HG03175 (cell line): ENCODE measurements at regions not wholly inside any gene's neighbourhood (a gene's known extent, or its start where the extent isn't known, plus 50 kb on each side); places are given as distances from the start of the nearest gene placed in this dataset.
"Not testable (repeated sequence)": the region's sequence is repeated elsewhere in the genome, so short reads cannot be mapped to it uniquely, and the experiment has no call there.

Experiments
- ATAC-seq: cut with Tn5 transposase; IDR thresholded peaks from one replicate; pipeline ENCODE4 v1.9.1; 2021; ENCODE audit warnings: mild to moderate bottlenecking, moderate library complexity; ENCODE audit not compliant: unreplicated experiment

- no peak for ATAC-seq
Measured at GRCh38 chr3:162702768-162703385, 1206.3 kb downstream of the OTOL1 start.

- no peak for ATAC-seq
Measured at GRCh38 chr3:162704238-162704637, 1207.6 kb downstream of the OTOL1 start.

GRCh38 chr3:162704799-162705385 lies 1208.3 kb downstream of the OTOL1 start:
- no peak for ATAC-seq

- not testable (repeated sequence) for ATAC-seq
Measured at GRCh38 chr3:162708394-162708793, 1211.8 kb downstream of the OTOL1 start.

- not testable (repeated sequence) for ATAC-seq
Measured at GRCh38 chr3:162708942-162709706, 1212.5 kb downstream of the OTOL1 start.

- ATAC-seq, result no peak
Measured at GRCh38 chr3:162710332-162711112, 1213.9 kb downstream of the OTOL1 start.

- not testable (repeated sequence) for ATAC-seq
Measured at GRCh38 chr3:162717074-162717473, 1220.5 kb downstream of the OTOL1 start.

- ATAC-seq, result no peak
Measured at GRCh38 chr3:162718697-162719096, 1222.1 kb downstream of the OTOL1 start.

GRCh38 chr3:162719684-162720341 lies 1223.2 kb downstream of the OTOL1 start:
- ATAC-seq, result no peak

- ATAC-seq, result no peak
Measured at GRCh38 chr3:162721736-162722135, 1225.1 kb downstream of the OTOL1 start.

GRCh38 chr3:162722337-162722736 lies 1225.7 kb downstream of the OTOL1 start:
- ATAC-seq, result no peak

- not testable (repeated sequence) for ATAC-seq
Measured at GRCh38 chr3:162722796-162723195, 1226.2 kb downstream of the OTOL1 start.

- ATAC-seq, result no peak
Measured at GRCh38 chr3:162729686-162730085, 1233.1 kb downstream of the OTOL1 start.

- ATAC-seq, result not testable (repeated sequence)
Measured at GRCh38 chr3:162731961-162732360, 1235.4 kb downstream of the OTOL1 start.

GRCh38 chr3:162738784-162739183 lies 1242.2 kb downstream of the OTOL1 start:
- ATAC-seq, result no peak

GRCh38 chr3:162740941-162741596 lies 1244.5 kb downstream of the OTOL1 start:
- no peak for ATAC-seq

- no peak for ATAC-seq
Measured at GRCh38 chr3:162742159-162742717, 1245.6 kb downstream of the OTOL1 start.

- no peak for ATAC-seq
Measured at GRCh38 chr3:162743091-162743490, 1246.5 kb downstream of the OTOL1 start.

- no peak for ATAC-seq
Measured at GRCh38 chr3:162760789-162761188, 1264.2 kb downstream of the OTOL1 start.
